H1 (cell line): ENCODE measurements at regions not wholly inside any gene's neighbourhood (a gene's known extent, or its start where the extent isn't known, plus 50 kb on each side); places are given as distances from the start of the nearest gene placed in this dataset.

Experiments used
- CTCF ChIA-PET: fragments of 300-600 bp; sonication (Branson Sonifier 250); formaldehyde crosslinking; loops from one replicate; lab custom pipeline; 2021; ENCODE audit not compliant: partially characterized antibody; lab: Charles Lee
- POLR2A ChIA-PET: fragments of 300-600 bp; sonication (Branson Sonifier 250); formaldehyde crosslinking; loops from one replicate; lab custom pipeline; 2021; ENCODE audit warnings: inconsistent platforms; ENCODE audit not compliant: partially characterized antibody; lab: Charles Lee
- DNase-seq, 2 experiments: peaks; one replicate each; pipeline versions ENCODE4 v3.0.0 to v3.0.0-alpha.2; 2010 to 2022; ENCODE audit warnings: low spot score in 2 of 2, low read depth in 1 of 2, mixed read lengths in 1 of 2
- FAIRE-seq: peaks from 2 replicates; lab custom pipeline; 2011; peaks lifted over from hg19 to GRCh38; lab: Jason Lieb, UNC
- H2AFZ ChIP-seq: 2 replicates; pipeline ENCODE4 v1.8.1; 2012; ENCODE audit warnings: low read length, inconsistent platforms
- H2AK5ac ChIP-seq: 2 replicates; pipeline ENCODE4 v1.6.1; 2013; ENCODE audit warnings: low read depth, low read length
- H2BK120ac ChIP-seq: replicated peaks from 2 replicates; pipeline ENCODE3; 2013; ENCODE audit warnings: low read depth, low read length, inconsistent platforms
- H2BK12ac ChIP-seq: 2 replicates; pipeline ENCODE4 v1.6.1; 2013; ENCODE audit warnings: low read depth, low read length
- H2BK15ac ChIP-seq: 2 replicates; pipeline ENCODE4 v1.6.1; 2013; ENCODE audit warnings: low read length
- H2BK20ac ChIP-seq: 2 replicates; pipeline ENCODE4 v1.6.1; 2013; ENCODE audit warnings: low read length
- H2BK5ac ChIP-seq: 2 replicates; pipeline ENCODE4 v1.6.1; 2013; ENCODE audit warnings: low read depth, low read length
- H3K14ac ChIP-seq: 2 replicates; pipeline ENCODE4 v1.6.1; 2013; ENCODE audit warnings: inconsistent platforms; ENCODE audit not compliant: insufficient read length
- H3K18ac ChIP-seq: 2 replicates; pipeline ENCODE4 v1.6.1; 2013; ENCODE audit warnings: low read length; ENCODE audit errors: extremely low read depth
- H3K23ac ChIP-seq: 2 replicates; pipeline ENCODE4 v1.6.1; 2013; ENCODE audit warnings: inconsistent platforms; ENCODE audit not compliant: insufficient read length
- H3K23me2 ChIP-seq: 2 replicates; pipeline ENCODE4 v1.6.1; 2013; ENCODE audit warnings: low read depth, low read length
- H3K27ac ChIP-seq: 2 replicates; pipeline ENCODE4 v1.6.1; 2011; ENCODE audit warnings: low read depth, low read length, inconsistent platforms
- H3K27me3 ChIP-seq, 4 experiments: replicated peaks in 1 of 4; 1 replicate in 1 of 4; 2 replicates in 3 of 4; pipeline versions ENCODE4 v1.6.1 to v1.8.1; 2011 to 2013; ENCODE audit warnings: low read length in 3 of 4, mild to moderate bottlenecking in 3 of 4, inconsistent platforms in 2 of 4, mixed read lengths in 2 of 4, moderate library complexity in 1 of 4; ENCODE audit not compliant: control insufficient read depth in 3 of 4, insufficient read depth in 3 of 4; ENCODE audit errors: extremely low read depth in 1 of 4
- H3K36me3 ChIP-seq, 4 experiments: 2 replicates each; pipeline versions ENCODE4 v1.6.1 to v1.8.1; 2011 to 2013; ENCODE audit warnings: mild to moderate bottlenecking in 4 of 4, low read length in 3 of 4, moderate library complexity in 2 of 4, control low read depth in 1 of 4, inconsistent platforms in 1 of 4; ENCODE audit not compliant: insufficient read depth in 4 of 4, control insufficient read depth in 2 of 4
- H3K4ac ChIP-seq: replicated peaks from 2 replicates; pipeline ENCODE3; 2013; ENCODE audit warnings: low read length, low read depth, mixed read lengths, inconsistent platforms; ENCODE audit not compliant: insufficient read length
- H3K4me1 ChIP-seq, 4 experiments: replicated peaks in 1 of 4; 1 replicate in 1 of 4; 2 replicates in 3 of 4; pipeline versions ENCODE4 v1.6.1 to v1.8.1; 2011 to 2013; ENCODE audit warnings: low read length in 3 of 4, inconsistent platforms in 2 of 4, mixed read lengths in 1 of 4; ENCODE audit not compliant: insufficient read depth in 4 of 4, control insufficient read depth in 3 of 4
- H3K4me2 ChIP-seq, 2 experiments: 2 replicates each; pipeline versions ENCODE4 v1.6.1 to v1.8.1; 2011 to 2013; ENCODE audit warnings: low read depth in 2 of 2, low read length in 2 of 2, control low read depth in 1 of 2, inconsistent platforms in 1 of 2, mild to moderate bottlenecking in 1 of 2; ENCODE audit not compliant: insufficient read depth in 1 of 2
- H3K4me3 ChIP-seq, 4 experiments: fragments of 200-600, 300-600 bp in 1 of 4; sonication (generic), shearing (Covaris generic), sonication (Bioruptor Twin) in 1 of 4; 2 replicates each; pipeline versions ENCODE4 v1.5.1 to v1.8.1; 2011 to 2016; ENCODE audit warnings: low read length in 4 of 4, low read depth in 3 of 4, control low read depth in 2 of 4, inconsistent platforms in 2 of 4, mild to moderate bottlenecking in 2 of 4, mixed read lengths in 1 of 4, moderate library complexity in 1 of 4; ENCODE audit not compliant: insufficient read depth in 2 of 4; ENCODE audit errors: extremely low read depth in 1 of 4
- H3K56ac ChIP-seq: replicated peaks from 2 replicates; pipeline ENCODE3; 2013; ENCODE audit warnings: low read depth, mild to moderate bottlenecking, mixed read lengths, low read length, inconsistent platforms; ENCODE audit not compliant: insufficient read length
- H3K79me1 ChIP-seq: 2 replicates; pipeline ENCODE4 v1.6.1; 2013; ENCODE audit warnings: low read depth, low read length, control low read depth
- H3K79me2 ChIP-seq, 2 experiments: 2 replicates each; pipeline versions ENCODE4 v1.6.1 to v1.8.1; 2012 to 2013; ENCODE audit warnings: low read length in 2 of 2, mild to moderate bottlenecking in 2 of 2, inconsistent platforms in 1 of 2; ENCODE audit not compliant: insufficient read depth in 2 of 2, control insufficient read depth in 1 of 2
- H3K9ac ChIP-seq, 4 experiments: replicated peaks in 1 of 4; 1 replicate in 1 of 4; 2 replicates in 3 of 4; pipeline versions ENCODE4 v1.6.1 to v1.8.1; 2011 to 2013; ENCODE audit warnings: low read depth in 3 of 4, low read length in 3 of 4, control low read depth in 2 of 4, mild to moderate bottlenecking in 2 of 4, moderate library complexity in 2 of 4, inconsistent platforms in 1 of 4; ENCODE audit errors: extremely low read depth in 1 of 4
- H3K9me3 ChIP-seq, 2 experiments: 2 replicates each; pipeline versions ENCODE4 v1.6.1 to v1.8.1; 2012 to 2013; ENCODE audit warnings: mild to moderate bottlenecking in 2 of 2, moderate library complexity in 2 of 2, control low read depth in 1 of 2, inconsistent platforms in 1 of 2, low read depth in 1 of 2, low read length in 1 of 2, mixed read lengths in 1 of 2; ENCODE audit not compliant: insufficient read depth in 2 of 2
- H4K20me1 ChIP-seq, 2 experiments: replicated peaks in 1 of 2; 2 replicates each; pipeline versions ENCODE3 to v1.8.1; 2011 to 2013; ENCODE audit warnings: inconsistent platforms in 2 of 2, low read length in 2 of 2, mild to moderate bottlenecking in 1 of 2; ENCODE audit not compliant: insufficient read depth in 2 of 2, control insufficient read depth in 1 of 2
- H4K5ac ChIP-seq: 2 replicates; pipeline ENCODE4 v1.6.1; 2013; ENCODE audit warnings: low read length, low read depth, mixed read lengths, inconsistent platforms; ENCODE audit not compliant: insufficient read length
- H4K8ac ChIP-seq: 2 replicates; pipeline ENCODE4 v1.8.0; 2013; ENCODE audit warnings: mild to moderate bottlenecking, moderate library complexity, low read length, inconsistent platforms; ENCODE audit not compliant: insufficient read depth; ENCODE audit errors: extremely low read depth
- H4K91ac ChIP-seq: replicated peaks from 2 replicates; pipeline ENCODE3; 2013; ENCODE audit warnings: low read length, mixed read lengths, inconsistent platforms; ENCODE audit not compliant: insufficient read length
- BACH1 ChIP-seq: IDR thresholded peaks from 2 replicates; pipeline ENCODE4 v1.6.1; 2012; ENCODE audit warnings: low read length, improper control_type of control experiment
- CHD2 ChIP-seq: IDR thresholded peaks from 2 replicates; pipeline ENCODE4 v1.6.1; 2012; ENCODE audit warnings: low read length, improper control_type of control experiment
- CTBP2 ChIP-seq: IDR thresholded peaks from 2 replicates; pipeline ENCODE4 v1.7.0; 2011; ENCODE audit warnings: borderline replicate concordance, mild to moderate bottlenecking, moderate library complexity, mixed read lengths, low read length; ENCODE audit not compliant: insufficient read depth, insufficient read length
- KDM1A ChIP-seq: fragments of 200-600, 300-600 bp; sonication (generic); IDR thresholded peaks from 2 replicates; pipeline ENCODE4 v1.7.1; 2016; ENCODE audit warnings: mild to moderate bottlenecking, low read length, borderline replicate concordance
- SP4 ChIP-seq: IDR thresholded peaks from 2 replicates; pipeline ENCODE4 v1.6.1; 2012; ENCODE audit warnings: low read length, inconsistent platforms
- SRF ChIP-seq: IDR thresholded peaks from 2 replicates; pipeline ENCODE4 v1.6.1; 2011; ENCODE audit warnings: mild to moderate bottlenecking, low read depth, low read length, moderate library complexity
- TCF12 ChIP-seq: IDR thresholded peaks from 2 replicates; pipeline ENCODE4 v1.6.1; 2011; ENCODE audit warnings: low read depth, mild to moderate bottlenecking, low read length
- WGBS, 2 experiments: shearing (Covaris generic) in 1 of 2; methylation state at CpG; one replicate each; pipeline versions ENCODE4 v1.1.6 to v1.1.7; 2013 to 2015; ENCODE audit warnings: low lambda C conversion rate in 2 of 2, mixed read lengths in 2 of 2, inconsistent platforms in 1 of 2, low coverage in 1 of 2, missing lambda C conversion rate in 1 of 2; ENCODE audit not compliant: insufficient replicate concordance in 2 of 2, insufficient coverage in 1 of 2, insufficient read length in 1 of 2; ENCODE audit errors: extremely low coverage in 1 of 2, missing lambda C conversion rate in 1 of 2; 5-methylcytosine and 5-hydroxymethylcytosine counted together

GRCh38 chr9:6696178-6696577, 50.6 kb upstream of the GLDC start:
- Histone ChIP-seq H2AFZ (no peak overlapping the region), H3K18ac (no peak overlapping the region), H2AK5ac (no peak overlapping the region), H3K4me3 (no peak overlapping the region), H2BK20ac (no peak overlapping the region), H3K27me3 (no peaks in the 10 kb centered on the region), H2BK120ac (no peak overlapping the region), H4K5ac (no peak overlapping the region), H2BK15ac (no peak overlapping the region), H3K23me2 (no peaks in the 10 kb centered on the region), H3K4ac (no peak overlapping the region), H4K91ac (no peak overlapping the region), H3K4me2 (no peak overlapping the region), H3K14ac (no peak overlapping the region), H3K9me3 (no peaks in the 10 kb centered on the region), H3K56ac (no peak overlapping the region), H3K9ac (no peak overlapping the region), H2BK5ac (no peak overlapping the region), H3K36me3 (no peaks in the 10 kb centered on the region), H3K79me1 (no peaks in the 10 kb centered on the region), H3K79me2 (no peaks in the 10 kb centered on the region), H3K23ac (no peak overlapping the region), H2BK12ac (no peak overlapping the region), H4K20me1 (no peaks in the 10 kb centered on the region), H3K27ac (no peak overlapping the region), H3K4me1 (peaks cover 4 to 9% (median 6%) of the 10 kb centered on the region in 4 experiments), H4K8ac (no peak overlapping the region)
- DNase-seq (no peak), FAIRE-seq (no peak)
- ChIA-PET POLR2A (interaction anchor here (1.1 kb wide), 1 partner anchor 55 kb away, joined by 3 read pairs; no protein-coding TSS in a partner anchor), CTCF (no interaction called here)
- no peak for TF ChIP-seq CHD2
- no peak for TF ChIP-seq CTBP2
- no peak for TF ChIP-seq TCF12
- no peak for TF ChIP-seq SP4
- no peak for TF ChIP-seq BACH1
- TF ChIP-seq SRF, result no peak
- TF ChIP-seq KDM1A, result no peak
- WGBS, 2 experiments, result 89% methylated on average over 9 of the region's 9 CpGs; no CpG with 5 or more reads in 1 of the 2 experiments
